ENCODE measurements at regions not wholly inside any gene's neighbourhood (a gene's known extent, or its start where the extent isn't known, plus 50 kb on each side); places are given as distances from the start of the nearest gene placed in this dataset.

GRCh38 chr10:78395162-78395561, 361.5 kb downstream of the RPS24 start:
- Mint-ChIP-seq H3K4me1 (peaks cover 4% of the 10 kb centered on the region), H3K27me3 (no peaks in the 10 kb centered on the region), H3K9me3 (no peaks in the 10 kb centered on the region), H3K36me3 (ENCODE audit: low read depth) (no peaks in the 10 kb centered on the region), H3K27ac (no peak overlapping the region), H3K4me3 (no peak overlapping the region)
- no peak for ATAC-seq (replicated peaks)

- Mint-ChIP-seq H3K9me3 (no peaks in the 10 kb centered on the region), H3K4me1 (peaks cover 4% of the 10 kb centered on the region), H3K27me3 (no peaks in the 10 kb centered on the region), H3K36me3 (ENCODE audit: low read depth) (no peaks in the 10 kb centered on the region), H3K27ac (no peak overlapping the region), H3K4me3 (no peak overlapping the region)
- ATAC-seq (replicated peaks): no peak
Measured at GRCh38 chr10:78396754-78397153, 363.1 kb downstream of the RPS24 start.

GRCh38 chr10:78397786-78398185, 364.1 kb downstream of the RPS24 start:
- no peak for ATAC-seq (replicated peaks)
- no peak overlapping the region for H3K4me3 Mint-ChIP-seq
- peaks cover 4% of the 10 kb centered on the region for H3K4me1 Mint-ChIP-seq
- no peaks in the 10 kb centered on the region for H3K36me3 Mint-ChIP-seq (ENCODE audit: low read depth)
- no peak overlapping the region for H3K27ac Mint-ChIP-seq
- no peaks in the 10 kb centered on the region for H3K27me3 Mint-ChIP-seq
- H3K9me3 Mint-ChIP-seq: no peaks in the 10 kb centered on the region

- Mint-ChIP-seq H3K36me3 (ENCODE audit: low read depth) (no peaks in the 10 kb centered on the region), H3K27me3 (no peaks in the 10 kb centered on the region)
Measured at GRCh38 chr10:78398382-78398781, 364.7 kb downstream of the RPS24 start.

GRCh38 chr10:78401624-78402367, 368.1 kb downstream of the RPS24 start:
- no peaks in the 10 kb centered on the region for H3K36me3 Mint-ChIP-seq (ENCODE audit: low read depth)
- H3K4me1 Mint-ChIP-seq: peaks cover 3% of the 10 kb centered on the region
- no peak overlapping the region for H3K27ac Mint-ChIP-seq
- no peak for ATAC-seq (replicated peaks)
- peaks cover 6% of the 10 kb centered on the region for H3K27me3 Mint-ChIP-seq
- H3K9me3 Mint-ChIP-seq: no peaks in the 10 kb centered on the region
- H3K4me3 Mint-ChIP-seq: no peak overlapping the region

More at GRCh38 chr10:78398382-78398781, 364.7 kb downstream of the RPS24 start:
- no peak overlapping the region for H3K4me3 Mint-ChIP-seq
- H3K27ac Mint-ChIP-seq: no peak overlapping the region
- peak; percentile 12 for ATAC-seq (replicated peaks)
- peaks cover 4% of the 10 kb centered on the region for H3K4me1 Mint-ChIP-seq
- H3K9me3 Mint-ChIP-seq: no peaks in the 10 kb centered on the region

GRCh38 chr10:78402591-78402990, 368.9 kb downstream of the RPS24 start:
- Mint-ChIP-seq H3K9me3 (no peaks in the 10 kb centered on the region), H3K4me1 (peaks cover 7% of the 10 kb centered on the region), H3K27ac (no peak overlapping the region), H3K27me3 (peaks cover 9% of the 10 kb centered on the region), H3K36me3 (ENCODE audit: low read depth) (no peaks in the 10 kb centered on the region), H3K4me3 (no peak overlapping the region)
- no peak for ATAC-seq (replicated peaks)

- ATAC-seq (replicated peaks): no peak
- H3K36me3 Mint-ChIP-seq (ENCODE audit: low read depth): no peaks in the 10 kb centered on the region
- H3K27me3 Mint-ChIP-seq: peaks cover 9% of the 10 kb centered on the region
- H3K27ac Mint-ChIP-seq: no peak overlapping the region
- no peak overlapping the region for H3K4me3 Mint-ChIP-seq
- H3K4me1 Mint-ChIP-seq: peaks cover 7% of the 10 kb centered on the region
- no peaks in the 10 kb centered on the region for H3K9me3 Mint-ChIP-seq
Measured at GRCh38 chr10:78403781-78404180, 370.1 kb downstream of the RPS24 start.

- H3K4me3 Mint-ChIP-seq: no peak overlapping the region
- no peak overlapping the region for H3K27ac Mint-ChIP-seq
- peaks cover 7% of the 10 kb centered on the region for H3K4me1 Mint-ChIP-seq
- no peaks in the 10 kb centered on the region for H3K9me3 Mint-ChIP-seq
- no peaks in the 10 kb centered on the region for H3K36me3 Mint-ChIP-seq (ENCODE audit: low read depth)
- ATAC-seq (replicated peaks): no peak
- peaks cover 9% of the 10 kb centered on the region for H3K27me3 Mint-ChIP-seq
Measured at GRCh38 chr10:78404296-78404695, 370.6 kb downstream of the RPS24 start.

- no peak for ATAC-seq (replicated peaks)
- H3K4me3 Mint-ChIP-seq: no peak overlapping the region
- H3K27ac Mint-ChIP-seq: no peak overlapping the region
Measured at GRCh38 chr10:78405231-78405630, 371.6 kb downstream of the RPS24 start.

GRCh38 chr10:78405736-78406135, 372.1 kb downstream of the RPS24 start:
- peaks cover 7% of the 10 kb centered on the region for H3K4me1 Mint-ChIP-seq
- no peak overlapping the region for H3K4me3 Mint-ChIP-seq
- ATAC-seq (replicated peaks): no peak
- no peaks in the 10 kb centered on the region for H3K9me3 Mint-ChIP-seq
- H3K27ac Mint-ChIP-seq: no peak overlapping the region
- H3K27me3 Mint-ChIP-seq: peaks cover 9% of the 10 kb centered on the region
- H3K36me3 Mint-ChIP-seq (ENCODE audit: low read depth): no peaks in the 10 kb centered on the region

More at GRCh38 chr10:78405231-78405630, 371.6 kb downstream of the RPS24 start:
- Mint-ChIP-seq H3K4me1 (peaks cover 7% of the 10 kb centered on the region), H3K27me3 (peaks cover 9% of the 10 kb centered on the region), H3K9me3 (no peaks in the 10 kb centered on the region), H3K36me3 (ENCODE audit: low read depth) (no peaks in the 10 kb centered on the region)

GRCh38 chr10:78406648-78407008, 373.0 kb downstream of the RPS24 start:
- Mint-ChIP-seq H3K4me3 (peak overlapping the region; percentile 72), H3K27ac (no peak overlapping the region)
- peak; percentile 14 for ATAC-seq (replicated peaks)

GRCh38 chr10:78407009-78407711, 373.5 kb downstream of the RPS24 start:
- peak; percentile 97 for ATAC-seq (replicated peaks)
- no peak overlapping the region for H3K27ac Mint-ChIP-seq
- H3K4me3 Mint-ChIP-seq: peak overlapping the region; percentile 72
- no peaks in the 10 kb centered on the region for H3K36me3 Mint-ChIP-seq (ENCODE audit: low read depth)
- no peaks in the 10 kb centered on the region for H3K9me3 Mint-ChIP-seq
- H3K27me3 Mint-ChIP-seq: peaks cover 9% of the 10 kb centered on the region
- H3K4me1 Mint-ChIP-seq: peaks cover 7% of the 10 kb centered on the region

More at GRCh38 chr10:78406648-78407008, 373.0 kb downstream of the RPS24 start:
- Mint-ChIP-seq H3K36me3 (ENCODE audit: low read depth) (no peaks in the 10 kb centered on the region), H3K9me3 (no peaks in the 10 kb centered on the region), H3K4me1 (peaks cover 7% of the 10 kb centered on the region), H3K27me3 (peaks cover 9% of the 10 kb centered on the region)

- ATAC-seq (replicated peaks): no peak
Measured at GRCh38 chr10:78407966-78408365, 374.3 kb downstream of the RPS24 start.

GRCh38 chr10:78408671-78409472, 375.2 kb downstream of the RPS24 start:
- Mint-ChIP-seq H3K36me3 (ENCODE audit: low read depth) (no peaks in the 10 kb centered on the region), H3K27ac (no peak overlapping the region), H3K4me1 (peaks cover 7% of the 10 kb centered on the region), H3K27me3 (peaks cover 9% of the 10 kb centered on the region), H3K9me3 (no peaks in the 10 kb centered on the region), H3K4me3 (no peak overlapping the region)
- ATAC-seq (replicated peaks): no peak

More at GRCh38 chr10:78407966-78408365, 374.3 kb downstream of the RPS24 start:
- Mint-ChIP-seq H3K27me3 (peaks cover 9% of the 10 kb centered on the region), H3K4me3 (peak overlapping the region; percentile 72), H3K9me3 (no peaks in the 10 kb centered on the region), H3K27ac (no peak overlapping the region), H3K4me1 (peaks cover 7% of the 10 kb centered on the region), H3K36me3 (ENCODE audit: low read depth) (no peaks in the 10 kb centered on the region)

Measured in activated T-helper 17 cell treated with anti-CD3 and anti-CD28 coated beads, Interleukin-2, amount 50 U/mL, for 72 hours (primary cell).